Testis (tissue), 2 donors: ENCODE measurements at regions not wholly inside any gene's neighbourhood (a gene's known extent, or its start where the extent isn't known, plus 50 kb on each side); places are given as distances from the start of the nearest gene placed in this dataset.

Source experiments
- DNase-seq: peaks from one replicate; pipeline ENCODE4 v3.0.0-alpha.2; 2019
- H3K27ac ChIP-seq, 2 donors: fragments of 200-600 bp; sonication (generic); one replicate each; pipeline ENCODE4 v1.5.1; 2019
- H3K27me3 ChIP-seq: fragments of 200-600 bp; sonication (generic); one replicate; pipeline ENCODE4 v1.5.1; 2019
- H3K36me3 ChIP-seq: fragments of 200-600 bp; sonication (generic); one replicate; pipeline ENCODE4 v1.5.1; 2017; ENCODE audit warnings: low read depth; ENCODE audit errors: missing control alignments
- H3K4me1 ChIP-seq: fragments of 200-600 bp; sonication (generic); one replicate; pipeline ENCODE4 v1.5.1; 2019
- H3K4me3 ChIP-seq, 2 donors: fragments of 200-600 bp; sonication (generic); one replicate each; pipeline ENCODE4 v1.5.1; 2017 to 2019
- H3K9me3 ChIP-seq: fragments of 200-600 bp; sonication (generic); one replicate; pipeline ENCODE4 v1.5.1; 2017
- CTCF ChIP-seq, 3 experiments: fragments of 450-650 bp in 2 of 3; fragments of 200-600 bp in 1 of 3; sonication (generic) in 1 of 3; IDR thresholded peaks; one replicate each; pipeline ENCODE4 v1.5.1; 2016 to 2019; ENCODE audit warnings: antibody characterized with exemption in 3 of 3, mild to moderate bottlenecking in 2 of 3, moderate library complexity in 1 of 3
- POLR2A ChIP-seq: fragments of 450-650 bp; IDR thresholded peaks from one replicate; pipeline ENCODE4 v1.6.1; 2017; ENCODE audit warnings: antibody characterized with exemption, mild to moderate bottlenecking, moderate library complexity
- WGBS, 2 donors: methylation state at CpG; one replicate each; pipeline ENCODE4 v1.1.5; 2018; 5-methylcytosine and 5-hydroxymethylcytosine counted together
- intact Hi-C: fragments of 100-400 bp; cut with DNase I; formaldehyde crosslinking; loops from one replicate; pipeline ENCODE4 v1.15.1; 2023; ENCODE audit warnings: low total_unique reads

- WGBS, 2 donors, result 89 to 92% methylated on average over 3 of the region's 3 CpGs
- intact Hi-C loops, result no loop called here
Measured at GRCh38 chr2:236824836-236825235, 255.2 kb downstream of the ACKR3 start.

GRCh38 chr2:236825989-236826510 lies 256.4 kb downstream of the ACKR3 start:
- TF ChIP-seq POLR2A (no peak), CTCF (IDR thresholded peaks at IDR 0.05) (no peak)
- WGBS, 2 donors, result 91 to 92% methylated on average over 6 of the region's 6 CpGs
- H3K4me3 ChIP-seq, result no peak overlapping the region
- H3K4me1 ChIP-seq, result no peaks in the 10 kb centered on the region
- no peaks in the 10 kb centered on the region for H3K27me3 ChIP-seq
- DNase-seq, result no peak
- no peaks in the 10 kb centered on the region for H3K9me3 ChIP-seq
- H3K36me3 ChIP-seq, result no peaks in the 10 kb centered on the region
- intact Hi-C loops, result no loop called here
- no peak overlapping the region for H3K27ac ChIP-seq

More at GRCh38 chr2:236824836-236825235, 255.2 kb downstream of the ACKR3 start:
- H3K4me1 ChIP-seq, result no peaks in the 10 kb centered on the region
- H3K4me3 ChIP-seq, result no peak overlapping the region
- H3K27ac ChIP-seq, result no peak overlapping the region
- no peaks in the 10 kb centered on the region for H3K36me3 ChIP-seq
- TF ChIP-seq POLR2A, result no peak
- no peak for TF ChIP-seq CTCF (IDR thresholded peaks at IDR 0.05)
- H3K9me3 ChIP-seq, result no peaks in the 10 kb centered on the region
- DNase-seq, result no peak
- no peaks in the 10 kb centered on the region for H3K27me3 ChIP-seq

GRCh38 chr2:236826606-236827156 lies 257.1 kb downstream of the ACKR3 start:
- H3K27ac ChIP-seq, result no peak overlapping the region
- intact Hi-C loops, result no loop called here
- H3K4me1 ChIP-seq, result no peaks in the 10 kb centered on the region
- H3K4me3 ChIP-seq, result no peak overlapping the region
- WGBS, 2 donors, result 60 to 83% methylated on average over 6 of the region's 6 CpGs
- no peak for DNase-seq
- TF ChIP-seq POLR2A, result no peak
- TF ChIP-seq CTCF (IDR thresholded peaks at IDR 0.05), result no peak
- no peaks in the 10 kb centered on the region for H3K36me3 ChIP-seq
- H3K9me3 ChIP-seq, result no peaks in the 10 kb centered on the region
- H3K27me3 ChIP-seq, result no peaks in the 10 kb centered on the region

- H3K36me3 ChIP-seq, result no peaks in the 10 kb centered on the region
- no peaks in the 10 kb centered on the region for H3K4me1 ChIP-seq
- no peak for DNase-seq
- no peak overlapping the region for H3K27ac ChIP-seq
- H3K27me3 ChIP-seq, result no peaks in the 10 kb centered on the region
- H3K9me3 ChIP-seq, result no peaks in the 10 kb centered on the region
- 71 to 77% methylated on average over 3 of the region's 3 CpGs for WGBS, 2 donors
- no peak overlapping the region for H3K4me3 ChIP-seq
- intact Hi-C loops, result no loop called here
- TF ChIP-seq POLR2A (no peak), CTCF (IDR thresholded peaks at IDR 0.05) (no peak)
Measured at GRCh38 chr2:236827997-236828396, 257.7 kb upstream of the COPS8 start.

- Histone ChIP-seq H3K27me3 (no peaks in the 10 kb centered on the region), H3K4me1 (no peaks in the 10 kb centered on the region), H3K36me3 (no peaks in the 10 kb centered on the region), H3K9me3 (no peaks in the 10 kb centered on the region), H3K4me3 (no peak overlapping the region), H3K27ac (no peak overlapping the region)
- DNase-seq, result no peak
- 92% methylated on average over 2 of the region's 2 CpGs for WGBS, 2 donors
- intact Hi-C loops, result no loop called here
- TF ChIP-seq CTCF (IDR thresholded peaks at IDR 0.05) (no peak), POLR2A (no peak)
Measured at GRCh38 chr2:236828820-236829219, 256.9 kb upstream of the COPS8 start.
